BE2C (cell line): ENCODE measurements at regions not wholly inside any gene's neighbourhood (a gene's known extent, or its start where the extent isn't known, plus 50 kb on each side); places are given as distances from the start of the nearest gene placed in this dataset.
A peak's percentile ranks its signal among the peaks of the same experiment; 100 is the strongest.

ENCODE experiments used
- DNase-seq: peaks from one replicate; pipeline ENCODE4 v3.0.0-alpha.2; 2020
- H3K27me3 ChIP-seq: fragments of 250-450 bp; sonication (Bioruptor Pico); 2 replicates; pipeline ENCODE4 v1.5.1; 2020; ENCODE audit warnings: mild to moderate bottlenecking
- H3K36me3 ChIP-seq: fragments of 250-450 bp; sonication (Bioruptor Pico); 2 replicates; pipeline ENCODE4 v1.5.1; 2020; ENCODE audit warnings: mild to moderate bottlenecking
- H3K4me1 ChIP-seq: fragments of 250-450 bp; sonication (Bioruptor Pico); 2 replicates; pipeline ENCODE4 v1.5.1; 2020
- H3K4me3 ChIP-seq: 2 replicates; pipeline ENCODE4 v1.5.1; 2011; ENCODE audit warnings: low read depth, low read length
- H3K9me3 ChIP-seq: fragments of 250-450 bp; sonication (Bioruptor Pico); 2 replicates; pipeline ENCODE4 v1.5.1; 2020
- TF ChIP-seq, protein P1 (sequence below): IDR thresholded peaks from 2 replicates; pipeline ENCODE4 v1.5.1; 2012; ENCODE audit warnings: mild to moderate bottlenecking, low read depth, low read length

DNA sequence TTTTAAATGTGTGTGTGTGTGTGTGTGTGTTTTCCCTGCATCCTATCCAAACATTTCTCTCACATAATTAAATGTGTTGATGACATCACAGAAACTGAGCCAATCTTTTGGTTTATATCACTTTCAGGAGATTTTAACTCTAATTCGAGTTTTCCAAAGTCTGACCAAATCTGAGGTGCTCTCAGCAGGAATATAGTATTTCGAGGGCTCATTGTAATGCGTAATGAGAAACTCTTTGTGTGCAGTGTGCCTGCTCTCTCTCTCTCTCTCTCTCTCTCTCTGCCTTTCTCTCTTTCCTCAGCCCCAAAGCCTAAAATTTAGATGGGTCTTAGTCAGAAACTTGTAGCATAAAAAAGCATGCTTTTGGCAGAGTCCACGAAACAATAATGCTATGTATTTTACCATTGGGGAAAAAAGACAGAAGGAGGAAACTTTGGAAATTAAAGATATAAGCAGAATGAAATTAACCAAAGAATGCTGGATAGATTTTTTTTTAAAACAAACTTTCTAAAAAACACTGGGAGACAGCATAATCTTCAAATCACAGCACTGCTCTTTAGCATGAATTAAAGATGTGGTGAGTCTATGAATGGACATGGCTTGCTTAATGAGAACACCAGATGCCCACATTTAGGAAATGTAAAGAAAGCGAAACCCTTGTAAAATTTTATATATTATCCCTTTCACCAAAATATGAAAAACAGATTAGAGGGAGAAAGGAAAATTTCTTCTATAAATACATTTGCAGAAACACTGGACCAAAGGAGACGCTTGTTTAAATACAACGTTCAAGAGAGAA lies 206.8 kb upstream of the HABP2 start:
- no peaks in the 10 kb centered on the region for H3K9me3 ChIP-seq
- peaks cover 17% of the 10 kb centered on the region for H3K4me1 ChIP-seq
- no peaks in the 10 kb centered on the region for H3K27me3 ChIP-seq
- TF ChIP-seq, protein P1, sequence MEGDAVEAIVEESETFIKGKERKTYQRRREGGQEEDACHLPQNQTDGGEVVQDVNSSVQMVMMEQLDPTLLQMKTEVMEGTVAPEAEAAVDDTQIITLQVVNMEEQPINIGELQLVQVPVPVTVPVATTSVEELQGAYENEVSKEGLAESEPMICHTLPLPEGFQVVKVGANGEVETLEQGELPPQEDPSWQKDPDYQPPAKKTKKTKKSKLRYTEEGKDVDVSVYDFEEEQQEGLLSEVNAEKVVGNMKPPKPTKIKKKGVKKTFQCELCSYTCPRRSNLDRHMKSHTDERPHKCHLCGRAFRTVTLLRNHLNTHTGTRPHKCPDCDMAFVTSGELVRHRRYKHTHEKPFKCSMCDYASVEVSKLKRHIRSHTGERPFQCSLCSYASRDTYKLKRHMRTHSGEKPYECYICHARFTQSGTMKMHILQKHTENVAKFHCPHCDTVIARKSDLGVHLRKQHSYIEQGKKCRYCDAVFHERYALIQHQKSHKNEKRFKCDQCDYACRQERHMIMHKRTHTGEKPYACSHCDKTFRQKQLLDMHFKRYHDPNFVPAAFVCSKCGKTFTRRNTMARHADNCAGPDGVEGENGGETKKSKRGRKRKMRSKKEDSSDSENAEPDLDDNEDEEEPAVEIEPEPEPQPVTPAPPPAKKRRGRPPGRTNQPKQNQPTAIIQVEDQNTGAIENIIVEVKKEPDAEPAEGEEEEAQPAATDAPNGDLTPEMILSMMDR, result no peak
- H3K4me3 ChIP-seq, result no peak overlapping the region
- H3K36me3 ChIP-seq, result no peaks in the 10 kb centered on the region
- DNase-seq, result no peak

DNA sequence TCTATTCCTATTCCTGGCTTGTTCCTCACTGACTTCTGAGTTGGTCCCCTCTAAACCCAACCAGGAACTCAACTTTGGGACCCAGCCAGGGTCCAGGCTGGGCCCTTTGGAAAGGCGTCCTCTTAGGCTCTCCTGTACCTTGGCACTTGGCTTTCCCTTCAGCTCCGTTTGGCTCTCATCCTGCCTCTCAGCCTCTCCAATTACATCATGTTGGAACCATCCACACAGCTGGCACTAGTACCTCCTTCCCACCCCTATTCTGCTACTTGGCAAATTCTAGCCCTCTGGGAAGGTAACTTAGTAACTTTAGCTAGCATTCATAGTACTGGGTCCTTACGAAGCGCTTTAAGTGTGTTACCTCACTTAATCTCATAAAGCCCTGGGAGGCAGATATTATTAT lies 205.3 kb upstream of the HABP2 start:
- no peaks in the 10 kb centered on the region for H3K9me3 ChIP-seq
- H3K4me1 ChIP-seq, result peaks cover 25% of the 10 kb centered on the region
- TF ChIP-seq, protein P1, result no peak

DNA sequence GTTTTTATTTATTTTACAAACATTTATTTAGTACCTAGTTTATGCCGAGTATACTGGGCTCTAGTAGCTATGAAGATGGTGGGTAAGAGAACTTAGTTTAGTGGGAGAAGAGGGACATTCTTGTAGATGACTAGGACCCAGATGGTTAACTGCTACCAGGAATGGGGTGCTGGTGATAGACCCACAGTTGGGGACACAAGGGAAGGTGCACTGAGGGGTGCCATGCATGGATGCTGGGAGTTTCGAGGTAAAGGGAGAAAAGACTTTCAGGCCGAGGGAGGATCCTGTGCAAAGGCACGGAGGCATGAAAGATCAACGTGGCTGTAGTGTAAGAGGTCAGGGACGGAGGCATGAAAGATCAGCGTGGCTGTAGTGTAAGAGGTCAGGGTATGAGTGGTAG lies 204.2 kb upstream of the HABP2 start:
- no peaks in the 10 kb centered on the region for H3K36me3 ChIP-seq
- H3K4me3 ChIP-seq, result no peak overlapping the region
- no peaks in the 10 kb centered on the region for H3K27me3 ChIP-seq

More for the DNA sequence above, 205.3 kb upstream of the HABP2 start:
- Histone ChIP-seq H3K4me3 (no peak overlapping the region), H3K27me3 (no peaks in the 10 kb centered on the region), H3K36me3 (no peaks in the 10 kb centered on the region)
- no peak for DNase-seq

DNA sequence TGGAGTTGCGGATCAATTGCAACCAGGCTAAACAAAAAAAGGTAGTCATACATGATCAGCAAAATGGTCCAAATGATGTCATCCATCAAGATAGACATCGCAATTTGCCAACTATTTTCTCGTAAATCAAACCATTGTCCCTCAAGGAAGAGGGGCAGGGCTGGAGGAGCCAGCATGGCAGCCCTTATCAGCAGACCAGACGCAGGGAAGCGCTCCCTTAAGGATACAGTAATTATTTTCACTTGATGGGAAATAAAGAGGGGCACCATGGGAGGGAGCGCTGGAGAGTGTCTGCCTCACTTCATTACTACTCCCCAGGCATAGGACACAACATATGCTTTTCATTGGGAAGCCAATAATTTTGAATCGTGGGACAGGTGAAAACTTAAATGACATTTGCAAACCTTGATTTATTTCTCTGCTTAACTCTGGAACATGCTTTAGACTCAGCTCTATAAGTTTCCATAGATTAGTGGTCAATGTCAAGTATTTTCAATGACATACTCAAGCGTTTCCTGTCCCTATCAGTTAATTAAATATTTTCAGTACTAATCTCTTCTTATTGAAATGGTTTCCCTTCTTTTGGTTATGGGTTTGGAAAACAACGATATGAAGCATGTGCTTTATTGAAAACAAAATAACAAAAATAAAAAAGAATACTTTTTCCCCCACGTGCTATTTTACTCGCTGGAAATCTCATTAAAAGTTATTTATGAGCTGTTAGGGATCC lies 202.4 kb upstream of the HABP2 start:
- no peaks in the 10 kb centered on the region for H3K36me3 ChIP-seq
- TF ChIP-seq, protein P1, result no peak
- no peaks in the 10 kb centered on the region for H3K27me3 ChIP-seq
- H3K4me3 ChIP-seq, result peak overlapping the region; percentile 21
- DNase-seq, result peak; percentile 82
- no peaks in the 10 kb centered on the region for H3K9me3 ChIP-seq
- peaks cover 25% of the 10 kb centered on the region for H3K4me1 ChIP-seq

More for the DNA sequence above, 204.2 kb upstream of the HABP2 start:
- no peak for DNase-seq
- Histone ChIP-seq H3K4me1 (peaks cover 25% of the 10 kb centered on the region), H3K9me3 (no peaks in the 10 kb centered on the region)
- TF ChIP-seq, protein P1, result no peak

DNA sequence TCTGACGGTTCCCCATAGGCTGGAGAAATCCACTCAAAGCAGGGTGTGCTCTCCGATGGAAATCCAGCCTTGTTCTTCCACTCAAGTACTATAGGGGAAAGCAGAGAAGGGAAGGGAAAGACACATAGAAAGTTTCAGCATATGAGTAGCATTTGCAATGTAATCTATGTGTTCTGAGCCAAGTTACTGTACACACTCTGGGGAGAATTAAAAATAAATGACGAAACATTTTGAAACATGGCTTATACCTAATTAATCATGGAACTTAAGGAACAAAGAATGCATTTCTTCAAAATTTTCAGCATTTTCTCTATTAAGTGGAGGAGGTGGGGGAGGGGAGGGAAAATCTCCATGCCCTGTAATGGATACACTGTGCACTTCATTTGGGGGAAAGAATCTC lies 198.1 kb upstream of the HABP2 start:
- H3K27me3 ChIP-seq, result no peaks in the 10 kb centered on the region
- peaks cover 20% of the 10 kb centered on the region for H3K4me1 ChIP-seq
- TF ChIP-seq, protein P1, result no peak
- no peaks in the 10 kb centered on the region for H3K9me3 ChIP-seq
- H3K4me3 ChIP-seq, result no peak overlapping the region
- H3K36me3 ChIP-seq, result no peaks in the 10 kb centered on the region
- no peak for DNase-seq
